ENCODE measurements at regions not wholly inside any gene's neighbourhood (a gene's known extent, or its start where the extent isn't known, plus 50 kb on each side); places are given as distances from the start of the nearest gene placed in this dataset.

DNA sequence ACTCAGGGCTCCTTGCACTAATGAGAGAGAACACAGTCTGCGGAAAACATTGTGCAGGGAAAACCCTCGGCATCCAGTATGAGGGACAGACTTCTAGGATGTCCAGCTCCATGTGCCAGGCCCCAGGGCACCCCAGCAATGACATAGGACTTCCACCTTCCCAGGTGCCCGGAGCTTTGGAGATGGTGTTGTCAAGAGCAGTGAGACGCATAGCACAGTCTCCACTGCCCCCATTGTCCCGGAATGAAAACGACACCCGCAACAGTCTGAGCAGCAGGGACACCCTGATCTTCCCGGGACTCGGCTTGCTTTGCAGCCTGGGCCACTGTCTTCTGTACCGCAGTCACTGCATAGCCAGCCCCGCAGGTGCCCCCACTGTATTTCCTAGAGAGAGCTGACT, 339.2 kb upstream of the ADARB2 start:
- TF ChIP-seq KLF16 (tag by site-specific recombination; IDR thresholded peaks at IDR 0.05) (no peak), ZNF510 (tag by site-specific recombination; IDR thresholded peaks at IDR 0.05; ENCODE audit: insufficient replicate concordance) (no peak), ZNF366 (tag by site-specific recombination; conservative IDR thresholded peaks at IDR 0.05) (no peak), ZNF274 (IDR thresholded peaks at IDR 0.05; ENCODE audit: low read length) (no peak), ZNF274 (tag by site-specific recombination; IDR thresholded peaks at IDR 0.05; ENCODE audit: borderline replicate concordance) (no peak), PRDM1 (tag by site-specific recombination; IDR thresholded peaks at IDR 0.05) (no peak), OSR2 (tag by site-specific recombination; IDR thresholded peaks at IDR 0.05) (no peak), ZEB2 (tag by site-specific recombination; IDR thresholded peaks at IDR 0.05) (no peak), INSM2 (tag by site-specific recombination; IDR thresholded peaks at IDR 0.05) (no peak), TCF7L2 (IDR thresholded peaks at IDR 0.05; ENCODE audit: borderline replicate concordance, low read depth, low read length) (no peak)
- TF ChIP-seq, protein P1, sequence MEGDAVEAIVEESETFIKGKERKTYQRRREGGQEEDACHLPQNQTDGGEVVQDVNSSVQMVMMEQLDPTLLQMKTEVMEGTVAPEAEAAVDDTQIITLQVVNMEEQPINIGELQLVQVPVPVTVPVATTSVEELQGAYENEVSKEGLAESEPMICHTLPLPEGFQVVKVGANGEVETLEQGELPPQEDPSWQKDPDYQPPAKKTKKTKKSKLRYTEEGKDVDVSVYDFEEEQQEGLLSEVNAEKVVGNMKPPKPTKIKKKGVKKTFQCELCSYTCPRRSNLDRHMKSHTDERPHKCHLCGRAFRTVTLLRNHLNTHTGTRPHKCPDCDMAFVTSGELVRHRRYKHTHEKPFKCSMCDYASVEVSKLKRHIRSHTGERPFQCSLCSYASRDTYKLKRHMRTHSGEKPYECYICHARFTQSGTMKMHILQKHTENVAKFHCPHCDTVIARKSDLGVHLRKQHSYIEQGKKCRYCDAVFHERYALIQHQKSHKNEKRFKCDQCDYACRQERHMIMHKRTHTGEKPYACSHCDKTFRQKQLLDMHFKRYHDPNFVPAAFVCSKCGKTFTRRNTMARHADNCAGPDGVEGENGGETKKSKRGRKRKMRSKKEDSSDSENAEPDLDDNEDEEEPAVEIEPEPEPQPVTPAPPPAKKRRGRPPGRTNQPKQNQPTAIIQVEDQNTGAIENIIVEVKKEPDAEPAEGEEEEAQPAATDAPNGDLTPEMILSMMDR (tag by site-specific recombination; IDR thresholded peaks at IDR 0.05): no peak
